ENCODE measurements at regions not wholly inside any gene's neighbourhood (a gene's known extent, or its start where the extent isn't known, plus 50 kb on each side); places are given as distances from the start of the nearest gene placed in this dataset.

DNA sequence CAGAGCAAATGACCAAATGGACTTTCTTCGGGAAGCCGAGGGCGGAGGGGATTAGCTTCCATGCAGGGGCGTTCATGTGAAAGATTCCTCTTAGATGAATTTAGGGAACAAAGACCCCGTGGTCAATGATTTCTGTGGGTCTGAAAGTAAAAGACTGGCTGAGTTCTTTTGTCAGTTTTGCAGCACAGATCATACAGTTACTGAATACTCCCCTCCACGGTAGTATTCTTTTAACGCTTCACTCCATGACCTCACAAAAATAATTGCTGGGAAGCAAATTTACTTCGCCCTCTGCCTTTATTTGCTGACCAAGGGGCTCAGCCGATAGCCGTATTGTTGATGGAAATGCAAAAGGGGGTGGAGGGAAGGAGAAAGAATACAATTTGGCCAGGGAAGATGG is 86.0 kb upstream of the SALL4 start:
- H3K4me1 ChIP-seq = no peaks in the 10 kb centered on the region
- no peak overlapping the region for H3K4me3 ChIP-seq
- no peak for DNase-seq
- H3K9me3 ChIP-seq = no peaks in the 10 kb centered on the region
- H3K27ac ChIP-seq = no peak overlapping the region
- no peaks in the 10 kb centered on the region for H3K27me3 ChIP-seq
- WGBS, 2 donors = 55 to 64% methylated on average over 10 of the region's 10 CpGs
- no peak for ATAC-seq
- H3K36me3 ChIP-seq = no peaks in the 10 kb centered on the region
- FAIRE-seq = no peak
- TF ChIP-seq, protein P1, sequence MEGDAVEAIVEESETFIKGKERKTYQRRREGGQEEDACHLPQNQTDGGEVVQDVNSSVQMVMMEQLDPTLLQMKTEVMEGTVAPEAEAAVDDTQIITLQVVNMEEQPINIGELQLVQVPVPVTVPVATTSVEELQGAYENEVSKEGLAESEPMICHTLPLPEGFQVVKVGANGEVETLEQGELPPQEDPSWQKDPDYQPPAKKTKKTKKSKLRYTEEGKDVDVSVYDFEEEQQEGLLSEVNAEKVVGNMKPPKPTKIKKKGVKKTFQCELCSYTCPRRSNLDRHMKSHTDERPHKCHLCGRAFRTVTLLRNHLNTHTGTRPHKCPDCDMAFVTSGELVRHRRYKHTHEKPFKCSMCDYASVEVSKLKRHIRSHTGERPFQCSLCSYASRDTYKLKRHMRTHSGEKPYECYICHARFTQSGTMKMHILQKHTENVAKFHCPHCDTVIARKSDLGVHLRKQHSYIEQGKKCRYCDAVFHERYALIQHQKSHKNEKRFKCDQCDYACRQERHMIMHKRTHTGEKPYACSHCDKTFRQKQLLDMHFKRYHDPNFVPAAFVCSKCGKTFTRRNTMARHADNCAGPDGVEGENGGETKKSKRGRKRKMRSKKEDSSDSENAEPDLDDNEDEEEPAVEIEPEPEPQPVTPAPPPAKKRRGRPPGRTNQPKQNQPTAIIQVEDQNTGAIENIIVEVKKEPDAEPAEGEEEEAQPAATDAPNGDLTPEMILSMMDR (IDR thresholded peaks at IDR 0.05) = no peak
- intact Hi-C loops (cut with DNase I) = no loop called here

DNA sequence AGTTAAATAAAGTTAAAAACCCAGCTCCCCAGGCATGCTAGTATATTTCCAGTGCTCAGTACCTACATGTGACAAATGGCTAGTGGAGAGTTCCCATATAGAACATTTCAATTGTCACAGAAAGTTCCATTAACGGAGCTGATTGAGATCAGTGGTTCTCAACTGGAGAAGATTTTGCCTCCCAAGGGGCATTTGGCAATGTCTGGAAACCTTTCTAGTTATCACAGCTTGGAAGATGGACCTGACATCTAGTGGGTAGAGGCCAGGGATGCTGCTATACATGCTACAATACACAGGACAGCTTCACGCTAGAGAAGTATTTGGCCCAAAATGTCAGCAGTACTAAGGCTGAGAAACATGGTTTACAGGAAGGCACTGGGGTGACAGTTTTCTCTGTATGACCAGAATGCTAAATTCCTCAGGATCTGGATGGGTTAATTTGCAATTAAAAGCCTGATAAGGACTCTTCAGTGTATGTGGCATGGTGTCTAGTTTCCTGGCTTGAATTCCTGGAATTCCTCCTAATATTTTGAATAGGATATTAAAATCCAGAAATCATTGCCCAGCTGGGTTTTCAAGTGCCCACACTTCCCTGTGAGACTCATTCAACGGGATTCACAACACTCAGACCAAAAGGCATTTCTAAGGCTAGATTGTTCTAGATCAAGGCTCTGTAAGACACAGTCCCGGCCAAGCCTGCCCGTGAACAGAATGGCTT is 84.7 kb upstream of the SALL4 start:
- no peaks in the 10 kb centered on the region for H3K4me1 ChIP-seq
- TF ChIP-seq, protein P1 (IDR thresholded peaks at IDR 0.05) = no peak
- DNase-seq = no peak
- WGBS, 2 donors = 64 to 65% methylated on average over 5 of the region's 5 CpGs
- H3K4me3 ChIP-seq = no peak overlapping the region
- intact Hi-C loops (cut with DNase I) = no loop called here
- no peaks in the 10 kb centered on the region for H3K9me3 ChIP-seq
- H3K36me3 ChIP-seq = no peaks in the 10 kb centered on the region
- H3K27me3 ChIP-seq = no peaks in the 10 kb centered on the region
- no peak for ATAC-seq
- no peak for FAIRE-seq
- H3K27ac ChIP-seq = no peak overlapping the region

DNA sequence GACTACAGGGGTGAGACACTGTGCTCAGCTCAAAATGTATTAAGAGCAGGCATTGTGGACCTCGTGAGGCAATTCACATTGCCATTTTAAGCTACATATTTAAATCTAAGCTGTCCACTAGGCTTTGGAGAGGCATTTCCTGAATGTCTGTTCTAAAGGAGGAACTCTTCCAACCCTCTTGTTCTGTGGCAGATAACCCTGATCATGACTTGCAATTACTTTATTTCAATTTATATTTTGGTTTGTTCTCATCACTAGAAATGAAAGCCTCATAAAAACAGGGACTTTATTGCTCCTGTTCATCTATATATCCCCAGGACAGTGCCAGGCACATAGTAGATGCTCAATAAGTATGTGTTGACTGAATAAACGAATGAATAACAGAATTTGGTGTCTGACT is 84.0 kb upstream of the SALL4 start:
- Histone ChIP-seq H3K27ac (no peak overlapping the region), H3K4me3 (no peak overlapping the region), H3K9me3 (no peaks in the 10 kb centered on the region), H3K36me3 (no peaks in the 10 kb centered on the region), H3K27me3 (no peaks in the 10 kb centered on the region), H3K4me1 (no peaks in the 10 kb centered on the region)
- ATAC-seq (no peak), DNase-seq (no peak), FAIRE-seq (no peak)
- TF ChIP-seq, protein P1 (IDR thresholded peaks at IDR 0.05) = no peak
- WGBS, 2 donors = 41 to 54% methylated on average over 2 of the region's 2 CpGs
- intact Hi-C loops (cut with DNase I) = no loop called here

DNA sequence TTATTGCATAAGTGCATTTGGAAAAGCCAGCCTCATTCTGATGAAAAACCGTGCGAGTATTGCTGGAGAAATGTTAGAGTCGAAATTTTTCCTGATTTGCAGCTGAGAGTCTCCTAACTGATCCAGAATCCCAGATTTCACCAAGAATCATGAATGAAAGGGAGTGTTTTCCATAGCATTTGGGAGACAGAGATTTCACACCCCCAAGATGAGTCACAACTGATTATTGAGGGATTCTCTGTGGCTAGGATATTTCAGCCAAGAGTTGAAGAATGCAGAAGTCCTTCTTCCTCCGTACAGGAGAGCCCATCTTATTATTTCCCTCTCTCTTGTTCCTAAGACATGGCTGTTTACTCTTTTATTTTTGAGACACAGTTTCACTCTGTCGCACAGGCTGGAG is 82.2 kb upstream of the SALL4 start:
- intact Hi-C loops (cut with DNase I) = no loop called here
- H3K27me3 ChIP-seq = no peaks in the 10 kb centered on the region
- no peaks in the 10 kb centered on the region for H3K4me1 ChIP-seq
- ATAC-seq (no peak), DNase-seq (no peak), FAIRE-seq (no peak)
- TF ChIP-seq, protein P1 (IDR thresholded peaks at IDR 0.05) = no peak
- H3K4me3 ChIP-seq = no peak overlapping the region
- H3K27ac ChIP-seq = no peak overlapping the region
- no peaks in the 10 kb centered on the region for H3K9me3 ChIP-seq
- no peaks in the 10 kb centered on the region for H3K36me3 ChIP-seq
- 74 to 76% methylated on average over 5 of the region's 5 CpGs for WGBS, 2 donors

DNA sequence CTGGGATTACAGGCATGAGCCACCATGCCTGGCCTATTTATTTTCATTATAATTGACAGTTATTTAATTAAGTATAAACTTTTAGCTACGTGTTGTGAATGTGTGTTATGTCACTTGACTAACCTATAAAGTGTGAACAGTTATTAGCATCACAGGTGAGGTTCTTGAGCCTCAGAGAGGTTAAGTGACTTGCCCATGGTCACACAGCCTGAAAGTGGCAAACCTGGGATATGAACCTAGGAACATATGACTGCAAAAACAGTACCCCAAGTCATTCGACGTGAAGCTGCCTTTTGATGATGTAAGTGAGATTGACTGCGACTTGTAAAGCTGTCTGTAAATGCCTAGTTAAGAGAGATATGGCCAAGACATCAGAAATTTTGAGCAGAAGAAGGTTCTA is 77.9 kb upstream of the SALL4 start:
- no peaks in the 10 kb centered on the region for H3K36me3 ChIP-seq
- TF ChIP-seq, protein P1 (IDR thresholded peaks at IDR 0.05) = no peak
- H3K9me3 ChIP-seq = no peaks in the 10 kb centered on the region
- H3K27me3 ChIP-seq = no peaks in the 10 kb centered on the region
- H3K4me1 ChIP-seq = no peaks in the 10 kb centered on the region
- no peak for DNase-seq
- ATAC-seq = no peak
- no peak overlapping the region for H3K4me3 ChIP-seq
- FAIRE-seq = no peak
- 69 to 76% methylated on average over 4 of the region's 4 CpGs for WGBS, 2 donors
- intact Hi-C loops (cut with DNase I) = no loop called here
- H3K27ac ChIP-seq = no peak overlapping the region
